Spinal cord (tissue), 9 donors: ENCODE measurements at regions not wholly inside any gene's neighbourhood (a gene's known extent, or its start where the extent isn't known, plus 50 kb on each side); places are given as distances from the start of the nearest gene placed in this dataset.

ENCODE experiments used
- DNase-seq, 6 donors: peaks; one replicate each; pipeline versions ENCODE4 v3.0.0 to v3.0.0-alpha.2; 2013 to 2015; ENCODE audit warnings: low spot score in 6 of 6, low read depth in 4 of 6
- H3K27ac ChIP-seq: one replicate; pipeline ENCODE4 v1.5.1; 2013; ENCODE audit warnings: low read depth, low read length, control low read depth
- H3K27me3 ChIP-seq: one replicate; pipeline ENCODE4 v1.6.1; 2013; ENCODE audit warnings: low read length; ENCODE audit not compliant: control insufficient read depth, insufficient read depth
- H3K36me3 ChIP-seq: one replicate; pipeline ENCODE4 v1.6.1; 2013; ENCODE audit warnings: low read length; ENCODE audit not compliant: control insufficient read depth, insufficient read depth
- H3K4me1 ChIP-seq: one replicate; pipeline ENCODE4 v1.6.1; 2013; ENCODE audit warnings: low read length; ENCODE audit not compliant: control insufficient read depth, insufficient read depth
- H3K4me3 ChIP-seq: one replicate; pipeline ENCODE4 v1.5.1; 2013; ENCODE audit warnings: low read depth, low read length, control low read depth
- H3K9me3 ChIP-seq: one replicate; pipeline ENCODE4 v1.6.1; 2013; ENCODE audit warnings: low read length; ENCODE audit not compliant: control insufficient read depth, insufficient read depth
- WGBS: methylation state at CpG from one replicate; pipeline ENCODE4 v1.1.5; 2013; ENCODE audit warnings: missing lambda C conversion rate; ENCODE audit not compliant: insufficient coverage; 5-methylcytosine and 5-hydroxymethylcytosine counted together
- donor health status: healthy.

DNA sequence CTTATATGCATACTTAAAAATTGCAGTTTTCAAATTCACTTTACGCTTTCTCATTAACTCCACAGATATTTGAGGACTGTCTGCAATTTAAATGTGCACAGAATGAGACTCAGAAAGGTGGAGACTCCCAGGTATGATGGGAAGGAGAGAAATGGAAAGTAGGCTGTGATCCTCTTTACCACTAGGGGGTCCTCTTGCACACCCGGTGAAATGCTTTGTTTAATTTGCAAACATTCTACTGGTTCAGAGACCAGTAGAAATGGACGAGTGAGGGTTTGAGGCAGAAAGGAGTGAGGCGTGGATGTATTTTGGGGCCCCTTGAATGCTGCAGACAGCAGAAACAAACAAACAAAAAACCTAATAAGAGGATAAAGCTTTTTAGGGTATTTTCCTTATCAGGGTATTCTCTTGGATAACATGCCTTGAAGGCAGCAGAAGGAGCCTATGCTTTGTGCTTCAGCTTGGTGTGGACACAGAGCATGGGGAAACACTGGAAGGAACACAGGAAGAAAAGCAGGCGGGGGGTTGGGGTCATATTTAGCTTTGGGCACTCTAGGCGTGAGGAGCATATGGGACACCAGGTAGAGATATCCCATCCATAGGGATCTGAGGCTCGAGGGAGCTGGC, 410.1 kb downstream of the DMRT2 start:
- no peaks in the 10 kb centered on the region for H3K4me1 ChIP-seq
- WGBS, result 96% methylated on average over 3 of the region's 7 CpGs
- no peak overlapping the region for H3K27ac ChIP-seq
- no peaks in the 10 kb centered on the region for H3K9me3 ChIP-seq
- no peaks in the 10 kb centered on the region for H3K36me3 ChIP-seq
- DNase-seq, result peak in 1 of 6 donors; percentile 9
- no peak overlapping the region for H3K4me3 ChIP-seq
- H3K27me3 ChIP-seq, result no peaks in the 10 kb centered on the region

DNA sequence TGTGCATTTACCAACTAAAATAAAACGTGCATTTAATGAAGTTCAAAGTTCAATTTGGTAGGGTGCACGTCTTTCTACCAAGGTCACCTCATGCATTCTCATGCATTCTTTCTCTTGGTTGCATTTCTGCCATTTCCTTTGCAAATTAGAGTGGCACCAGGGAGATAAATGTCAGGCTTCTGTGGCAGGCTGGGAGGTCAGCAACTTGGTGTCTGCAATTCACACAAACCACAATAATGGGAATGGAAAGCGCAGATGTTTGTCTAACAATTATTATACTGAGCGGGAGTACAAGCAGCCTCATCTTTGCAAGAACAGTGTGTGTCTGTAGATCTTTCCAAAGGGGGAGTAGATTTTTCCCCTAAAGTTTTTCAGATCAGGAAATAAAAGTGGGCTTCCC, 411.7 kb downstream of the DMRT2 start:
- Histone ChIP-seq H3K27ac (no peak overlapping the region), H3K36me3 (no peaks in the 10 kb centered on the region), H3K27me3 (no peaks in the 10 kb centered on the region), H3K4me3 (no peak overlapping the region), H3K4me1 (no peaks in the 10 kb centered on the region), H3K9me3 (no peaks in the 10 kb centered on the region)
- WGBS, result 57% methylated on average over 3 of the region's 4 CpGs
- DNase-seq, result no peak

DNA sequence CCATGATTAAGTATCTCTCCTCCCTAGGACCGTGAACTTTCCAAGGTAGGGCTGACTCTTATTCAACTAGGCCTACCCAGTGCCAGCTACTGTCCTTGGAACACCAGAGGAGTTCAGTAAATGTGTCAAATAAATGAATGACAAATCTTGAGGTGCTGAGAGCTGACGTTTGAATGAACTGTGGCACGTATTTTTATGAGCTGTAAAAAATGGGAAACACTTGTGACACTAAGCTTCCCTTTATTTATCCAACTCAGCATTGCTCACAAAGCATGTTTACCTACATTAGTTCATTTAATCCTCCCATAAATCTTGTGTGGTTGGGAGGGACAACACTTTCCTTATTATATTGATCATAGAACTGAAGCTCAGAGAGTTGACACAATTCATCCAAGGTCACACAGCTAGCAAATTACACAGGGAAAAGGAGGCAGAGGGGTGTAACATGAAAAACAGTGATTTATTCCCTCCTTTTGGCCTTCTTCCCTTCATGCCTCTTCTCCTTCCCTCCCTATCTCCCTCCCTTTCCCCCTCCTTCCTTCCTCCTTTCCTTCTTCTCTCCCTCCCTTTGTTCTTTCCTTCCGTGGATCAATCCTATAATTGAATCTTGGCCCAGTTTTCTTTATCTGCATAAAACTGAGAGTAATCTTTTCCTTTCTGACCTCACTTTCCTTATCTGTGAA, 412.6 kb downstream of the DMRT2 start:
- H3K4me3 ChIP-seq, result no peak overlapping the region
- WGBS, result 50% methylated on average over 1 of the region's 4 CpGs
- H3K27me3 ChIP-seq, result no peaks in the 10 kb centered on the region
- no peaks in the 10 kb centered on the region for H3K4me1 ChIP-seq
- DNase-seq, result no peak
- no peak overlapping the region for H3K27ac ChIP-seq
- no peaks in the 10 kb centered on the region for H3K9me3 ChIP-seq
- H3K36me3 ChIP-seq, result no peaks in the 10 kb centered on the region

- DNase-seq, result no peak
- Histone ChIP-seq H3K4me1 (no peaks in the 10 kb centered on the region), H3K36me3 (no peaks in the 10 kb centered on the region), H3K27me3 (no peaks in the 10 kb centered on the region), H3K4me3 (no peak overlapping the region), H3K27ac (no peak overlapping the region), H3K9me3 (no peaks in the 10 kb centered on the region)
- WGBS, result no CpG with 5 or more reads among the region's 1 CpG
Observed at GRCh38 chr9:1469996-1470395, 419.8 kb downstream of the DMRT2 start.

DNA sequence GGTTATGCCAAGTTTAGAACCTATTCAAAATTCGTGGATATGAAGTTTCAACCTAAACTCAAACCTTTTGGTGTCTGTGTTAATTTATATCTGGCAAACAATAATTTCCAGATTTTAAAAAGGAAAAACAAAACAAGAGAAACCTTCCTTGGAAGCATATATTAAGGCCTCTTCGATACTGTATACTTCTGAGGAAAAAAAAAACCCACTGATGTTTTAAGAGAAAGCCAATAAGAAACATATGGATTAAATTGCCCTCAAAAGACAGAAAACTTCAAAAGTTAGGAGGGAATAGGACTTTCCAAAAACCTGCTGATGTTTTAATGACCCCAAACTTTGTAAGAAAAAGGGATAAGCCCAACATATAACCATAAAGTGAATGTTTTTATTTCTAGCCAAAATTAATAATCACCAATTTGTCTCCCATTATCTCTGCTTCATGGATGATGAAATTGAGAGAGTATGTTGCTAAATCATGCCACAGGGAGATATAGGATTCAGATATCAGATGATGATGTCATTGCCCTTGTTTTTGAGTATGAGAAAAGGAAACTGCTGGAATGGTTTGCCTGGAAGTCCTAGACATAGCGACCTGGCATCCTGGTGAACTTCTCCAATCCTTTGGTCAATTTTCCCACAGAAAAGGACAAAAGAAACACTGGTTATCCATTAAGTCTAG, 423.9 kb downstream of the DMRT2 start:
- H3K4me1 ChIP-seq, result no peaks in the 10 kb centered on the region
- no CpG with 5 or more reads among the region's 3 CpGs for WGBS
- DNase-seq, result no peak
- H3K9me3 ChIP-seq, result no peaks in the 10 kb centered on the region
- no peaks in the 10 kb centered on the region for H3K36me3 ChIP-seq
- no peak overlapping the region for H3K4me3 ChIP-seq
- H3K27ac ChIP-seq, result no peak overlapping the region
- H3K27me3 ChIP-seq, result no peaks in the 10 kb centered on the region

DNA sequence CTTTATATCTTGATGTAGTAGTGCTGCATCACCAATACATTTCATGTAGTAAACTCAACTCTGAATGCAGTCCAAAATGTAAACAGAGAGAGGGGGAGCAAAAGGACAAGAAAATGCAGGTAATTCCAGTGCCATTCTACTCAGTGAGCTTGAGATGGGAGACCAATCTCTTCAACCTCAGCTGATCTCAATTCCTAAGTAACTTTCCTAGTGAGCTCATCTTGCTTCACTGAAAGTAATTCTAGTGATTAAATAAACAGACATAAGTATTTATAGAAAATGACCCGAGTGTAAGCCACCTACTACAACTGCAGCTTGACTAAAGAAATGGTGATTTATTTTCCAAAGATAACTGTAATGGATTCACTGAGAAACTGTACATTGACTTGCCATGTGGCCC, 424.5 kb downstream of the DMRT2 start:
- WGBS, result no CpG with 5 or more reads among the region's 1 CpG
- no peak for DNase-seq
- H3K9me3 ChIP-seq, result no peaks in the 10 kb centered on the region

GRCh38 chr9:1490341-1491232, 440.4 kb downstream of the DMRT2 start:
- no peak overlapping the region for H3K27ac ChIP-seq
- no peaks in the 10 kb centered on the region for H3K36me3 ChIP-seq
- H3K9me3 ChIP-seq, result peaks cover 2% of the 10 kb centered on the region
- H3K4me3 ChIP-seq, result no peak overlapping the region
- H3K4me1 ChIP-seq, result no peaks in the 10 kb centered on the region
- 47% methylated on average over 5 of the region's 8 CpGs for WGBS
- no peak for DNase-seq
- H3K27me3 ChIP-seq, result no peaks in the 10 kb centered on the region

More for the DNA sequence above, 424.5 kb downstream of the DMRT2 start:
- Histone ChIP-seq H3K4me1 (no peaks in the 10 kb centered on the region), H3K27me3 (no peaks in the 10 kb centered on the region), H3K36me3 (no peaks in the 10 kb centered on the region), H3K4me3 (no peak overlapping the region), H3K27ac (no peak overlapping the region)

GRCh38 chr9:1492156-1492555, 442.0 kb downstream of the DMRT2 start:
- Histone ChIP-seq H3K36me3 (no peaks in the 10 kb centered on the region), H3K27ac (no peak overlapping the region), H3K4me3 (no peak overlapping the region), H3K9me3 (peaks cover 2% of the 10 kb centered on the region), H3K27me3 (no peaks in the 10 kb centered on the region), H3K4me1 (no peaks in the 10 kb centered on the region)
- 81% methylated on average over 3 of the region's 3 CpGs for WGBS
- DNase-seq, result no peak

- Histone ChIP-seq H3K4me1 (no peaks in the 10 kb centered on the region), H3K36me3 (no peaks in the 10 kb centered on the region), H3K9me3 (no peaks in the 10 kb centered on the region), H3K27ac (no peak overlapping the region), H3K4me3 (no peak overlapping the region), H3K27me3 (no peaks in the 10 kb centered on the region)
- 100% methylated on average over 1 of the region's 2 CpGs for WGBS
- no peak for DNase-seq
Observed at GRCh38 chr9:1495282-1496030, 445.3 kb downstream of the DMRT2 start.
